ENCODE measurements at regions not wholly inside any gene's neighbourhood (a gene's known extent, or its start where the extent isn't known, plus 50 kb on each side); places are given as distances from the start of the nearest gene placed in this dataset.

- no TSS peak for BruUV-seq (replicated peaks)
- H3K4me3 ChIP-seq (ENCODE audit: low read depth, low read length, poor library complexity, severe bottlenecking): no peak overlapping the region
Measured at GRCh38 chr6:115270953-115271352, 789.7 kb downstream of the FRK start.

GRCh38 chr6:115241373-115241772, 819.3 kb downstream of the FRK start:
- no peak for DNase-seq (ENCODE audit: low spot score)
- no peak overlapping the region for H3K4me3 ChIP-seq (ENCODE audit: low read depth, low read length, poor library complexity, severe bottlenecking)
- H3K9me3 ChIP-seq (ENCODE audit: low read depth, low read length, poor library complexity, severe bottlenecking): no peaks in the 10 kb centered on the region
- CTCF ChIA-PET: no interaction called here
- POLR2A ChIA-PET (ENCODE audit: low non-redundant PET): no interaction called here
- H3K4me1 ChIP-seq (ENCODE audit: insufficient read depth, low read length, poor library complexity, severe bottlenecking): no peaks in the 10 kb centered on the region
- H3K27ac ChIP-seq (ENCODE audit: low read depth, low read length, poor library complexity, severe bottlenecking): no peak overlapping the region
- no TSS peak for BruUV-seq (replicated peaks)
- H3K27me3 ChIP-seq (replicated peaks; ENCODE audit: insufficient read depth, low read depth, low read length, poor library complexity): no peaks in the 10 kb centered on the region
- H3K36me3 ChIP-seq (ENCODE audit: insufficient read depth, low read length, poor library complexity, severe bottlenecking): no peaks in the 10 kb centered on the region
- intact Hi-C loops (cut with micrococcal nuclease; ENCODE audit: unreplicated experiment): no loop called here
- TF ChIP-seq CTCF (conservative IDR thresholded peaks at IDR 0.05; ENCODE audit: low read depth, low read length): no peak
- TF ChIP-seq EZH2 (IDR thresholded peaks at IDR 0.05; ENCODE audit: borderline replicate concordance, low read depth, low read length, poor library complexity, severe bottlenecking): no peak

More at GRCh38 chr6:115270953-115271352, 789.7 kb downstream of the FRK start:
- H3K27ac ChIP-seq (ENCODE audit: low read depth, low read length, poor library complexity, severe bottlenecking): no peak overlapping the region
- intact Hi-C loops (cut with micrococcal nuclease; ENCODE audit: unreplicated experiment): no loop called here
- H3K4me1 ChIP-seq (ENCODE audit: insufficient read depth, low read length, poor library complexity, severe bottlenecking): no peaks in the 10 kb centered on the region
- TF ChIP-seq EZH2 (IDR thresholded peaks at IDR 0.05; ENCODE audit: borderline replicate concordance, low read depth, low read length, poor library complexity, severe bottlenecking): no peak
- no peak for TF ChIP-seq CTCF (conservative IDR thresholded peaks at IDR 0.05; ENCODE audit: low read depth, low read length)
- DNase-seq (ENCODE audit: low spot score): no peak
- H3K27me3 ChIP-seq (replicated peaks; ENCODE audit: insufficient read depth, low read depth, low read length, poor library complexity): no peaks in the 10 kb centered on the region
- ChIA-PET POLR2A (ENCODE audit: low non-redundant PET) (no interaction called here), CTCF (no interaction called here)
- no peaks in the 10 kb centered on the region for H3K36me3 ChIP-seq (ENCODE audit: insufficient read depth, low read length, poor library complexity, severe bottlenecking)
- H3K9me3 ChIP-seq (ENCODE audit: low read depth, low read length, poor library complexity, severe bottlenecking): no peaks in the 10 kb centered on the region

GRCh38 chr6:115221198-115221597, 839.5 kb downstream of the FRK start:
- no peak overlapping the region for H3K27ac ChIP-seq (ENCODE audit: low read depth, low read length, poor library complexity, severe bottlenecking)
- no peaks in the 10 kb centered on the region for H3K9me3 ChIP-seq (ENCODE audit: low read depth, low read length, poor library complexity, severe bottlenecking)
- H3K4me1 ChIP-seq (ENCODE audit: insufficient read depth, low read length, poor library complexity, severe bottlenecking): no peaks in the 10 kb centered on the region
- no TSS peak for BruUV-seq (replicated peaks)
- no peaks in the 10 kb centered on the region for H3K36me3 ChIP-seq (ENCODE audit: insufficient read depth, low read length, poor library complexity, severe bottlenecking)
- ChIA-PET CTCF (no interaction called here), POLR2A (ENCODE audit: low non-redundant PET) (no interaction called here)
- H3K4me3 ChIP-seq (ENCODE audit: low read depth, low read length, poor library complexity, severe bottlenecking): no peak overlapping the region
- TF ChIP-seq CTCF (conservative IDR thresholded peaks at IDR 0.05; ENCODE audit: low read depth, low read length): no peak
- TF ChIP-seq EZH2 (IDR thresholded peaks at IDR 0.05; ENCODE audit: borderline replicate concordance, low read depth, low read length, poor library complexity, severe bottlenecking): no peak
- no peaks in the 10 kb centered on the region for H3K27me3 ChIP-seq (replicated peaks; ENCODE audit: insufficient read depth, low read depth, low read length, poor library complexity)
- intact Hi-C loops (cut with micrococcal nuclease; ENCODE audit: unreplicated experiment): no loop called here
- DNase-seq (ENCODE audit: low spot score): no peak

Measured in A673 (cell line).